Panc1 (cell line): ENCODE measurements at regions not wholly inside any gene's neighbourhood (a gene's known extent, or its start where the extent isn't known, plus 50 kb on each side); places are given as distances from the start of the nearest gene placed in this dataset.

Experiments used
- ATAC-seq: fragments of 200-7000 bp; cut with Tn5 transposase; 2 replicates; pipeline ENCODE4 v1.9.1; 2020; ENCODE audit warnings: mild to moderate bottlenecking, moderate library complexity
- BruUV-seq: library from RNA; stranded (reverse); fragments of 400-500 nt; replicated peaks from 2 replicates; lab custom pipeline; 2021; lab: Mats Ljungman, UMichigan
- CTCF ChIA-PET: fragments of 300-600 bp; sonication (Branson Sonifier 250); formaldehyde crosslinking; loops from one replicate; lab custom pipeline; 2022; ENCODE audit warnings: antibody characterized with exemption; lab: Charles Lee
- POLR2A ChIA-PET: fragments of 300-600 bp; sonication (Branson Sonifier 250); formaldehyde crosslinking; loops from one replicate; lab custom pipeline; 2022; ENCODE audit warnings: antibody characterized with exemption; lab: Charles Lee
- DNase-seq: peaks from one replicate; pipeline ENCODE4 v3.0.0-alpha.2; 2010; ENCODE audit warnings: low read depth, low spot score
- H3K27ac ChIP-seq: 2 replicates; pipeline ENCODE4 v1.5.1; 2011; ENCODE audit warnings: mild to moderate bottlenecking, low read length, inconsistent platforms
- H3K27me3 ChIP-seq: fragments of 200-500 bp; sonication (Bioruptor generic); 2 replicates; pipeline ENCODE4 v1.6.0; 2014; ENCODE audit warnings: low read length, inconsistent platforms; ENCODE audit not compliant: control insufficient read depth, insufficient read depth
- H3K36me3 ChIP-seq: fragments of 200-500 bp; sonication (Bioruptor generic); 2 replicates; pipeline ENCODE4 v1.5.1; 2014; ENCODE audit warnings: inconsistent platforms, mild to moderate bottlenecking, low read length, moderate library complexity; ENCODE audit not compliant: control insufficient read depth, insufficient read depth
- H3K4me1 ChIP-seq: 2 replicates; pipeline ENCODE4 v1.5.1; 2011; ENCODE audit warnings: inconsistent platforms, mild to moderate bottlenecking, low read length, moderate library complexity; ENCODE audit not compliant: control insufficient read depth, insufficient read depth
- H3K4me3 ChIP-seq, 2 experiments: 2 replicates each; pipeline ENCODE4 v1.5.1; 2011 to 2012; ENCODE audit warnings: low read depth in 2 of 2, low read length in 2 of 2, mild to moderate bottlenecking in 2 of 2, inconsistent platforms in 1 of 2, moderate library complexity in 1 of 2
- H3K9me3 ChIP-seq: fragments of 200-500 bp; sonication (Bioruptor generic); 2 replicates; pipeline ENCODE4 v1.5.1; 2014; ENCODE audit warnings: low read depth, mild to moderate bottlenecking, inconsistent platforms, low read length, moderate library complexity; ENCODE audit not compliant: control insufficient read depth, insufficient read depth
- CTCF ChIP-seq: fragments of 450-650 bp; IDR thresholded peaks from 2 replicates; pipeline ENCODE4 v1.5.1; 2017; ENCODE audit warnings: mild to moderate bottlenecking
- POLR2AphosphoS5 ChIP-seq: IDR thresholded peaks from 2 replicates; pipeline ENCODE4 v1.6.1; 2012; ENCODE audit warnings: mild to moderate bottlenecking, low read depth, low read length, moderate library complexity
- REST ChIP-seq, 2 experiments: IDR thresholded peaks; 2 replicates each; pipeline ENCODE4 v1.6.1; 2011 to 2012; ENCODE audit warnings: low read depth in 2 of 2, control low read depth in 1 of 2, low read length in 1 of 2, mild to moderate bottlenecking in 1 of 2, moderate library complexity in 1 of 2; ENCODE audit not compliant: insufficient read depth in 1 of 2
- SIN3A ChIP-seq: IDR thresholded peaks from 2 replicates; pipeline ENCODE4 v1.6.1; 2012; ENCODE audit warnings: low read depth, mild to moderate bottlenecking, low read length, moderate library complexity, borderline replicate concordance; ENCODE audit not compliant: insufficient read depth
- TCF7L2 ChIP-seq: IDR thresholded peaks from 2 replicates; pipeline ENCODE4 v1.6.1; 2011; ENCODE audit warnings: mild to moderate bottlenecking, low read depth, low read length, inconsistent platforms
- in situ Hi-C: cut with HindIII; loops from 2 replicates; pipeline ENCODE4 v1.10.0; 2016; ENCODE audit warnings: low sequenced_read_pairs, low pct_unique_long_range_greater_than_20kb
- intact Hi-C: fragments of 100-400 bp; cut with micrococcal nuclease; formaldehyde crosslinking; loops from one replicate; pipeline ENCODE4 v1.10.0; 2022; ENCODE audit not compliant: unreplicated experiment

- no peaks in the 10 kb centered on the region for H3K4me1 ChIP-seq
- H3K27me3 ChIP-seq = no peaks in the 10 kb centered on the region
- CTCF ChIA-PET = no interaction called here
- intact Hi-C loops = no loop called here
- no peaks in the 10 kb centered on the region for H3K36me3 ChIP-seq
- BruUV-seq = no TSS peak
- no peak for DNase-seq
- no peak for ATAC-seq
- no peaks in the 10 kb centered on the region for H3K9me3 ChIP-seq
- no peak for TF ChIP-seq POLR2AphosphoS5
- TF ChIP-seq CTCF = no peak
- no peak for TF ChIP-seq SIN3A
- no peak for TF ChIP-seq REST (IDR thresholded peaks at IDR 0.05; ENCODE audit: insufficient read depth in 1 of 2, low read depth in 2 of 2, low read length in 1 of 2)
- no peak for TF ChIP-seq TCF7L2
- in situ Hi-C loops = no loop called here
- POLR2A ChIA-PET = no interaction called here
- no peak overlapping the region for H3K27ac ChIP-seq
- H3K4me3 ChIP-seq = no peak overlapping the region
Observed at GRCh38 chr13:40446365-40446764, 220.1 kb downstream of the FOXO1 start.

- no peaks in the 10 kb centered on the region for H3K36me3 ChIP-seq
- ChIA-PET CTCF (no interaction called here), POLR2A (no interaction called here)
- in situ Hi-C loops (no loop called here), intact Hi-C loops (no loop called here)
- DNase-seq (no peak), ATAC-seq (no peak)
- H3K9me3 ChIP-seq = no peaks in the 10 kb centered on the region
- no peak for TF ChIP-seq REST (IDR thresholded peaks at IDR 0.05; ENCODE audit: insufficient read depth in 1 of 2, low read depth in 2 of 2, low read length in 1 of 2)
- no peak for TF ChIP-seq SIN3A
- TF ChIP-seq CTCF = no peak
- TF ChIP-seq POLR2AphosphoS5 = no peak
- TF ChIP-seq TCF7L2 = no peak
- H3K4me1 ChIP-seq = no peaks in the 10 kb centered on the region
- H3K27me3 ChIP-seq = no peaks in the 10 kb centered on the region
- H3K4me3 ChIP-seq = no peak overlapping the region
- H3K27ac ChIP-seq = no peak overlapping the region
- no TSS peak for BruUV-seq
Observed at GRCh38 chr13:40447857-40448256, 218.6 kb downstream of the FOXO1 start.
